Keratinocyte (primary cell): ENCODE measurements at regions not wholly inside any gene's neighbourhood (a gene's known extent, or its start where the extent isn't known, plus 50 kb on each side); places are given as distances from the start of the nearest gene placed in this dataset.

Source experiments
- CTCF ChIP-seq, 3 experiments: IDR thresholded peaks in 1 of 3; conservative IDR thresholded peaks in 1 of 3; optimal IDR thresholded peaks in 1 of 3; 2 replicates in 2 of 3; 3 replicates in 1 of 3; pipeline versions ENCODE3 to v1.5.1; 2011; ENCODE audit warnings: low read length in 3 of 3, mild to moderate bottlenecking in 3 of 3, moderate library complexity in 2 of 3, control low read depth in 1 of 3, inconsistent platforms in 1 of 3; ENCODE audit not compliant: insufficient read depth in 2 of 3; ENCODE audit errors: extremely low read depth in 1 of 3
- EZH2 ChIP-seq: IDR thresholded peaks from one replicate; pipeline ENCODE4 v1.6.1; 2012; ENCODE audit warnings: inconsistent platforms, mild to moderate bottlenecking, low read length, moderate library complexity

GRCh38 chr20:4502756-4503155 is 183.5 kb upstream of the PRNP start:
- no peak for TF ChIP-seq CTCF (optimal IDR thresholded peaks at IDR 0.05 in 1 of 3, IDR thresholded peaks at IDR 0.05 in 1 of 3, conservative IDR thresholded peaks at IDR 0.05 in 1 of 3; ENCODE audit: extremely low read depth in 1 of 3, insufficient read depth in 2 of 3, low read length in 3 of 3)
- no peak for TF ChIP-seq EZH2
